Ishikawa (cell line): ENCODE measurements at regions not wholly inside any gene's neighbourhood (a gene's known extent, or its start where the extent isn't known, plus 50 kb on each side); places are given as distances from the start of the nearest gene placed in this dataset.

Experiments used
- CEBPB ChIP-seq: IDR thresholded peaks from 2 replicates; pipeline ENCODE4 v1.6.1; 2012
- RAD21 ChIP-seq: IDR thresholded peaks from 2 replicates; pipeline ENCODE4 v1.6.1; 2012; ENCODE audit warnings: low read depth
- REST ChIP-seq: IDR thresholded peaks from 2 replicates; pipeline ENCODE4 v1.6.1; 2012; ENCODE audit warnings: low read depth, mild to moderate bottlenecking

GRCh38 chr11:112771851-112772250 lies 189.4 kb upstream of the NCAM1 start:
- no peak for TF ChIP-seq RAD21
- no peak for TF ChIP-seq REST
- no peak for TF ChIP-seq CEBPB
